ENCODE measurements at regions not wholly inside any gene's neighbourhood (a gene's known extent, or its start where the extent isn't known, plus 50 kb on each side); places are given as distances from the start of the nearest gene placed in this dataset.

DNA sequence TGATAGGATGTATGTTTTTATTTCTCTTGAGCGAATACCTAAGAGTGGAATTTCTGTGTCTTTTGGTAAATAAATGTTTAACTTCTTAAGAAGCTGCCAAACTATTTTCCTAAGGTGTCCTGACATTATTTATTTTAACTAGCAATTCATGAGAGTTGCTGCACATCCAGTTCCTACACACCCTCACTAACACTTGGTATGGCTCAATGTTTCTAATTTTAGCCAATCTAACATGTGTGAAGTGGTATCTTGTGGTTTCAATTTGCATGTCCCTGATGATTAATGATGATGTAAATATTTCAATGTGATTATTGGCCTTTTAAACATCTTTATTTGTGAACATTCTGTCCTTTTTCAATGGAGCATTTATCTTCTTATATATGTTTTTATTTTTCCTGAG lies 2095.5 kb upstream of the C9orf72 start:
- TF ChIP-seq, protein P1, sequence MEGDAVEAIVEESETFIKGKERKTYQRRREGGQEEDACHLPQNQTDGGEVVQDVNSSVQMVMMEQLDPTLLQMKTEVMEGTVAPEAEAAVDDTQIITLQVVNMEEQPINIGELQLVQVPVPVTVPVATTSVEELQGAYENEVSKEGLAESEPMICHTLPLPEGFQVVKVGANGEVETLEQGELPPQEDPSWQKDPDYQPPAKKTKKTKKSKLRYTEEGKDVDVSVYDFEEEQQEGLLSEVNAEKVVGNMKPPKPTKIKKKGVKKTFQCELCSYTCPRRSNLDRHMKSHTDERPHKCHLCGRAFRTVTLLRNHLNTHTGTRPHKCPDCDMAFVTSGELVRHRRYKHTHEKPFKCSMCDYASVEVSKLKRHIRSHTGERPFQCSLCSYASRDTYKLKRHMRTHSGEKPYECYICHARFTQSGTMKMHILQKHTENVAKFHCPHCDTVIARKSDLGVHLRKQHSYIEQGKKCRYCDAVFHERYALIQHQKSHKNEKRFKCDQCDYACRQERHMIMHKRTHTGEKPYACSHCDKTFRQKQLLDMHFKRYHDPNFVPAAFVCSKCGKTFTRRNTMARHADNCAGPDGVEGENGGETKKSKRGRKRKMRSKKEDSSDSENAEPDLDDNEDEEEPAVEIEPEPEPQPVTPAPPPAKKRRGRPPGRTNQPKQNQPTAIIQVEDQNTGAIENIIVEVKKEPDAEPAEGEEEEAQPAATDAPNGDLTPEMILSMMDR (IDR thresholded peaks at IDR 0.05; ENCODE audit: borderline replicate concordance): no peak
- no peak for DNase-seq

GRCh38 chr9:29669613-29670012 lies 2096.3 kb upstream of the C9orf72 start:
- Histone ChIP-seq H3K36me3 (no peaks in the 10 kb centered on the region), H3K27me3 (ENCODE audit: low read depth) (no peaks in the 10 kb centered on the region), H3K27ac (replicated peaks) (no peak overlapping the region), H3K4me1 (no peaks in the 10 kb centered on the region), H3K9me3 (replicated peaks) (peaks cover 13% of the 10 kb centered on the region), H3K4me3 (no peak overlapping the region)
- DNase-seq: no peak
- TF ChIP-seq, protein P1 (IDR thresholded peaks at IDR 0.05; ENCODE audit: borderline replicate concordance): no peak
- intact Hi-C loops (cut with micrococcal nuclease): no loop called here

More for the DNA sequence above, 2095.5 kb upstream of the C9orf72 start:
- H3K27me3 ChIP-seq (ENCODE audit: low read depth): no peaks in the 10 kb centered on the region
- intact Hi-C loops (cut with micrococcal nuclease): no loop called here
- H3K9me3 ChIP-seq (replicated peaks): peaks cover 13% of the 10 kb centered on the region
- no peaks in the 10 kb centered on the region for H3K4me1 ChIP-seq
- H3K36me3 ChIP-seq: no peaks in the 10 kb centered on the region
- H3K4me3 ChIP-seq: no peak overlapping the region
- H3K27ac ChIP-seq (replicated peaks): no peak overlapping the region

DNA sequence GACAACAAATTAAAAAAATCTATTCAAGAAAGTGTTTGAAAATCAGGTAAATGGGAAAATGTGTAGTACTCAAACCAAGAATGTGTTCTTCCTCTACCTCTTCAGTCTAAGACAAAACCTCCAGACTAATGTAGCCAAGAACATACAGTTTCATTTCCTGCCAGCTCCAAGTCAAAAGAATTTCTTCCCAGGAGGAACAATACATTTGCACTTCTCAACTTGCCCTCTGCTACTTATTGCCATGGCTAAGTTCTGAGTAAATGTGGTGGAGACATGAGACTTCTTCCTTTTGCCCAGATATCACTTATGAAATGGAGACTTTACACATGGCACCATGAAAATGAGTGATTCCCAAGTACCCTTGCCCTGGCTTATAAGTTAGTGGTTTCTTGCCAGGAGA lies 2112.2 kb upstream of the C9orf72 start:
- Histone ChIP-seq H3K4me1 (no peaks in the 10 kb centered on the region), H3K9me3 (replicated peaks) (peaks cover 8% of the 10 kb centered on the region), H3K27ac (replicated peaks) (no peak overlapping the region), H3K4me3 (no peak overlapping the region), H3K27me3 (ENCODE audit: low read depth) (no peaks in the 10 kb centered on the region), H3K36me3 (no peaks in the 10 kb centered on the region)
- intact Hi-C loops (cut with micrococcal nuclease): no loop called here
- no peak for DNase-seq
- TF ChIP-seq, protein P1 (IDR thresholded peaks at IDR 0.05; ENCODE audit: borderline replicate concordance): no peak

DNA sequence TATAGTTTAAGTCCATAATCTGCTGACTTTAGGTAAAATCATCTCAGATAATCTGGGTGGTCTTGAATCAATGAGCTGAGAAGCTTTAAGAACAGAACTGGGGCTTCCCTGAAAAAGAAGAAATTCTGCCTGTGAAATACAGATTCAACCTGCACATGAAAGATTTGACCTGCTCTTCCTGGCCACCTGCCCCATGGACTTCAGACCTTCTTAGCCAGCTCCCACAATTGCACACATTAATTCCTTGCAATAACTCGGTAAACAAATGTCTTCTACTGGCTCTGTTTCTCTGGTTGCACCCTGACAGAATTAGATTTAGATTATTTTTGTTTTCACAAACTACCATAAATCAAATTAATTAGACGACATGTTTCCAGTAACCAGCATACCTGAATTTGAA lies 2117.9 kb upstream of the C9orf72 start:
- no peak overlapping the region for H3K27ac ChIP-seq (replicated peaks)
- H3K36me3 ChIP-seq: no peaks in the 10 kb centered on the region
- DNase-seq: no peak
- TF ChIP-seq, protein P1 (IDR thresholded peaks at IDR 0.05; ENCODE audit: borderline replicate concordance): no peak
- no peaks in the 10 kb centered on the region for H3K4me1 ChIP-seq
- intact Hi-C loops (cut with micrococcal nuclease): no loop called here
- no peak overlapping the region for H3K4me3 ChIP-seq
- H3K27me3 ChIP-seq (ENCODE audit: low read depth): no peaks in the 10 kb centered on the region
- peaks cover 35% of the 10 kb centered on the region for H3K9me3 ChIP-seq (replicated peaks)

GRCh38 chr9:29691758-29692407 lies 2118.6 kb upstream of the C9orf72 start:
- Histone ChIP-seq H3K27ac (replicated peaks) (no peak overlapping the region), H3K36me3 (no peaks in the 10 kb centered on the region), H3K9me3 (replicated peaks) (peaks cover 35% of the 10 kb centered on the region), H3K4me1 (no peaks in the 10 kb centered on the region), H3K27me3 (ENCODE audit: low read depth) (no peaks in the 10 kb centered on the region), H3K4me3 (no peak overlapping the region)
- intact Hi-C loops (cut with micrococcal nuclease): no loop called here
- TF ChIP-seq, protein P1 (IDR thresholded peaks at IDR 0.05; ENCODE audit: borderline replicate concordance): no peak
- no peak for DNase-seq

Data from left ventricle myocardium inferior (tissue), 1 donor.